ENCODE measurements at regions not wholly inside any gene's neighbourhood (a gene's known extent, or its start where the extent isn't known, plus 50 kb on each side); places are given as distances from the start of the nearest gene placed in this dataset.

DNA sequence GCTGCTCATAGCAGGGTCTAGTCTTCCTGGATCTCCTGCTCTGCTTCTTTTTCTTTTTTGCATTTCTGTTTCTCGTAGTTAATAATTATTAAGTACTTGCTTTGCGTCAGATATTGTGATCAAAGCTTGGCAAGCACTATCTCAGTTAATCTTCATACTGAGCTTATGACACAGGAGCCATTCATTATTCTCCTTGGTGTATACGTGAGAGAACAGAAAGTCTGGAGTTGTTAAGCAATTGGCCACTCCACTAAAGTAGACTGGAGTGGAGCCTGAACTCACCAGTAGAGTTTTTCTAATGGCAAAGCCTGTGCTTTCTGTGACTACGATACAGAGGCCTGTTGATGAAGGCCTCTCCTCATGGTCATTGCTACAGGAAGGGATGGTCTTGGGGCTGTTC is 285.9 kb downstream of the RFC3 start:
- no peaks in the 10 kb centered on the region for H3K9me3 ChIP-seq (ENCODE audit: control insufficient read depth, insufficient read depth, low read depth, low read length)
- ChIA-PET POLR2A (no interaction called here), CTCF (no interaction called here)
- TF ChIP-seq ZNF548 (tag by site-specific recombination; IDR thresholded peaks at IDR 0.05), result no peak
- no peak for TF ChIP-seq ZNF138 (tag by site-specific recombination; IDR thresholded peaks at IDR 0.05; ENCODE audit: borderline replicate concordance)
- TF ChIP-seq, protein P1, sequence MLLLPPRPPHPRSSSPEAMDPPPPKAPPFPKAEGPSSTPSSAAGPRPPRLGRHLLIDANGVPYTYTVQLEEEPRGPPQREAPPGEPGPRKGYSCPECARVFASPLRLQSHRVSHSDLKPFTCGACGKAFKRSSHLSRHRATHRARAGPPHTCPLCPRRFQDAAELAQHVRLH (tag by site-specific recombination; IDR thresholded peaks at IDR 0.05), result no peak
- no peak for TF ChIP-seq HOXA7 (CRISPR knock-in tag; IDR thresholded peaks at IDR 0.05; ENCODE audit: borderline replicate concordance)
- no peak for TF ChIP-seq ZNF146 (tag by site-specific recombination; IDR thresholded peaks at IDR 0.05)
- no peak for TF ChIP-seq ZNF155 (tag by site-specific recombination; IDR thresholded peaks at IDR 0.05)
- no peak for TF ChIP-seq ZNF274 (IDR thresholded peaks at IDR 0.05; ENCODE audit: low read length)
- TF ChIP-seq ZNF274 (tag by site-specific recombination; IDR thresholded peaks at IDR 0.05; ENCODE audit: borderline replicate concordance), result no peak
- no peaks in the 10 kb centered on the region for H3K36me3 ChIP-seq (ENCODE audit: control insufficient read depth in 2 of 2, insufficient read depth in 1 of 2, low read length in 2 of 2)
- no peaks in the 10 kb centered on the region for H3K4me1 ChIP-seq (ENCODE audit: control insufficient read depth, insufficient read depth, low read length)
- no peak overlapping the region for H3K4me3 ChIP-seq (ENCODE audit: low read depth, low read length)
- H3K27ac ChIP-seq (ENCODE audit: extremely low read depth, low read depth, low read length), result no peak overlapping the region

DNA sequence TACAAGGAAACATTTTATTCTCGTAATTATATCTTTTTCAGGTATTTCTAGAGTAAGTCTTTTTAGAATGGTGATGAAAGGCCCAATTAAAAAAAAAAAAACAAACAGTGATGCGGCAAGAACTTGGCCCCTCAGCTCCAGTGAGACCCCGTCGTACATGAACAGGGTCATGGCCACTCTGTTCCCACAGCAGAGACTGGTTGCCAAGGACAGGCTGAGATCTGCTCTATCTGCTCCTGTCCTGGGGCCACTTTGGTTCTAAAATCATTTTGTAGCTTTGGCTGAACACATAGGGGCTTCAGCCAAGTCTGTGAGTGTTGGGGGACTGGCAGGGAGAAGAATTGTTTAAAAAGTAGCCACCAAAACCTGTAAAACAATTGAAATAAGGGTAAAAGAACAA is 286.9 kb downstream of the RFC3 start:
- Histone ChIP-seq H3K36me3 (ENCODE audit: control insufficient read depth in 2 of 2, insufficient read depth in 1 of 2, low read length in 2 of 2) (no peaks in the 10 kb centered on the region), H3K27ac (ENCODE audit: extremely low read depth, low read depth, low read length) (no peak overlapping the region), H3K9me3 (ENCODE audit: control insufficient read depth, insufficient read depth, low read depth, low read length) (no peaks in the 10 kb centered on the region), H3K4me3 (ENCODE audit: low read depth, low read length) (no peak overlapping the region), H3K4me1 (ENCODE audit: control insufficient read depth, insufficient read depth, low read length) (no peaks in the 10 kb centered on the region)
- POLR2A ChIA-PET, result no interaction called here
- TF ChIP-seq EGR2 (tag by site-specific recombination; IDR thresholded peaks at IDR 0.05; ENCODE audit: low read depth) (no peak), ZNF433 (tag by site-specific recombination; IDR thresholded peaks at IDR 0.05; ENCODE audit: low read depth) (no peak), ZNF211 (tag by site-specific recombination; IDR thresholded peaks at IDR 0.05; ENCODE audit: low read depth) (no peak), ZNF747 (tag by site-specific recombination; IDR thresholded peaks at IDR 0.05) (no peak), ZNF366 (tag by site-specific recombination; conservative IDR thresholded peaks at IDR 0.05) (no peak), ZNF146 (tag by site-specific recombination; IDR thresholded peaks at IDR 0.05) (no peak), ZNF600 (tag by site-specific recombination; IDR thresholded peaks at IDR 0.05) (no peak), KLF10 (tag by site-specific recombination; IDR thresholded peaks at IDR 0.05) (no peak), ZNF624 (tag by site-specific recombination; IDR thresholded peaks at IDR 0.05) (no peak), ZNF830 (tag by site-specific recombination; IDR thresholded peaks at IDR 0.05; ENCODE audit: low read depth) (no peak), ZNF768 (tag by site-specific recombination; IDR thresholded peaks at IDR 0.05) (no peak), ZNF76 (tag by site-specific recombination; IDR thresholded peaks at IDR 0.05; ENCODE audit: borderline replicate concordance, low read depth) (no peak), ZFP41 (tag by site-specific recombination; IDR thresholded peaks at IDR 0.05; ENCODE audit: borderline replicate concordance) (no peak), ZNF629 (tag by site-specific recombination; IDR thresholded peaks at IDR 0.05) (no peak), ZBTB17 (tag by site-specific recombination; IDR thresholded peaks at IDR 0.05) (no peak), ZNF561 (tag by site-specific recombination; IDR thresholded peaks at IDR 0.05; ENCODE audit: borderline replicate concordance) (no peak), ZNF664 (tag by site-specific recombination; IDR thresholded peaks at IDR 0.05) (no peak), ZNF335 (tag by site-specific recombination; conservative IDR thresholded peaks at IDR 0.05) (no peak), BCL11A (tag by site-specific recombination; IDR thresholded peaks at IDR 0.05; ENCODE audit: low read depth) (no peak)
- TF ChIP-seq, protein P2, sequence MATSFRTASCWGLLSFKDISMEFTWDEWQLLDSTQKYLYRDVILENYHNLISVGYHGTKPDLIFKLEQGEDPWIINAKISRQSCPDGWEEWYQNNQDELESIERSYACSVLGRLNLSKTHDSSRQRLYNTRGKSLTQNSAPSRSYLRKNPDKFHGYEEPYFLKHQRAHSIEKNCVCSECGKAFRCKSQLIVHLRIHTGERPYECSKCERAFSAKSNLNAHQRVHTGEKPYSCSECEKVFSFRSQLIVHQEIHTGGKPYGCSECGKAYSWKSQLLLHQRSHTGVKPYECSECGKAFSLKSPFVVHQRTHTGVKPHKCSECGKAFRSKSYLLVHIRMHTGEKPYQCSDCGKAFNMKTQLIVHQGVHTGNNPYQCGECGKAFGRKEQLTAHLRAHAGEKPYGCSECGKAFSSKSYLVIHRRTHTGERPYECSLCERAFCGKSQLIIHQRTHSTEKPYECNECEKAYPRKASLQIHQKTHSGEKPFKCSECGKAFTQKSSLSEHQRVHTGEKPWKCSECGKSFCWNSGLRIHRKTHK (tag by site-specific recombination; IDR thresholded peaks at IDR 0.05), result no peak
- CTCF ChIA-PET, result no interaction called here
